ENCODE measurements at regions not wholly inside any gene's neighbourhood (a gene's known extent, or its start where the extent isn't known, plus 50 kb on each side); places are given as distances from the start of the nearest gene placed in this dataset.

GRCh38 chr5:56346044-56346710 lies 113.0 kb upstream of the ANKRD55 start:
- BruUV-seq (replicated peaks): no TSS peak
- intact Hi-C loops (cut with micrococcal nuclease): loop anchor here (5.0 kb wide), 1 partner anchor 186 kb away; no protein-coding TSS in a partner anchor
- ChIA-PET POLR2A (no interaction called here), CTCF (interaction anchor here (0.9 to 1.4 kb wide), 2 partner anchors 23 to 474 kb away, joined by 4 to 5 read pairs; no protein-coding TSS in a partner anchor)
- no peak for TF ChIP-seq CTCF (IDR thresholded peaks at IDR 0.05; ENCODE audit: unreplicated experiment)
- Mint-ChIP-seq H3K4me3 (ENCODE audit: unreplicated experiment) (no peak overlapping the region), H3K27ac (ENCODE audit: low read depth, unreplicated experiment) (peak overlapping the region; percentile 88), H3K27me3 (ENCODE audit: insufficient read depth, unreplicated experiment) (no peaks in the 10 kb centered on the region), H3K9me3 (ENCODE audit: unreplicated experiment) (no peaks in the 10 kb centered on the region), H3K4me1 (ENCODE audit: insufficient read depth, unreplicated experiment) (peaks cover 29% of the 10 kb centered on the region), H3K36me3 (ENCODE audit: insufficient read depth, unreplicated experiment) (no peaks in the 10 kb centered on the region)
- DNase-seq (ENCODE audit: unreplicated experiment): no peak

- Mint-ChIP-seq H3K9me3 (ENCODE audit: unreplicated experiment) (no peaks in the 10 kb centered on the region), H3K4me1 (ENCODE audit: insufficient read depth, unreplicated experiment) (peaks cover 21% of the 10 kb centered on the region), H3K27me3 (ENCODE audit: insufficient read depth, unreplicated experiment) (no peaks in the 10 kb centered on the region), H3K4me3 (ENCODE audit: unreplicated experiment) (no peak overlapping the region), H3K36me3 (ENCODE audit: insufficient read depth, unreplicated experiment) (no peaks in the 10 kb centered on the region), H3K27ac (ENCODE audit: low read depth, unreplicated experiment) (peak overlapping the region; percentile 27)
- intact Hi-C loops (cut with micrococcal nuclease): loop anchor here (5.0 kb wide), 1 partner anchor 187 kb away; no protein-coding TSS in a partner anchor
- ChIA-PET CTCF (no interaction called here), POLR2A (no interaction called here)
- BruUV-seq (replicated peaks): no TSS peak
- no peak for TF ChIP-seq CTCF (IDR thresholded peaks at IDR 0.05; ENCODE audit: unreplicated experiment)
- DNase-seq (ENCODE audit: unreplicated experiment): no peak
These were observed 112.2 kb upstream of the ANKRD55 start for GRCh38 chr5:56345352-56345751.

- POLR2A ChIA-PET: no interaction called here
- Mint-ChIP-seq H3K36me3 (ENCODE audit: insufficient read depth, unreplicated experiment) (no peaks in the 10 kb centered on the region), H3K9me3 (ENCODE audit: unreplicated experiment) (peaks cover 6% of the 10 kb centered on the region), H3K27ac (ENCODE audit: low read depth, unreplicated experiment) (no peak overlapping the region), H3K27me3 (ENCODE audit: insufficient read depth, unreplicated experiment) (no peaks in the 10 kb centered on the region), H3K4me1 (ENCODE audit: insufficient read depth, unreplicated experiment) (peaks cover 16% of the 10 kb centered on the region), H3K4me3 (ENCODE audit: unreplicated experiment) (no peak overlapping the region)
- CTCF ChIA-PET: interaction anchor here (0.6 kb wide), 1 partner anchor 25 kb away, joined by 4 read pairs; no protein-coding TSS in a partner anchor
- intact Hi-C loops (cut with micrococcal nuclease): no loop called here
- no peak for TF ChIP-seq CTCF (IDR thresholded peaks at IDR 0.05; ENCODE audit: unreplicated experiment)
- no TSS peak for BruUV-seq (replicated peaks)
- DNase-seq (ENCODE audit: unreplicated experiment): no peak
These were observed 111.5 kb upstream of the ANKRD55 start for GRCh38 chr5:56344594-56344993.

- no peak for DNase-seq (ENCODE audit: unreplicated experiment)
- intact Hi-C loops (cut with micrococcal nuclease): no loop called here
- H3K27me3 Mint-ChIP-seq (ENCODE audit: insufficient read depth, unreplicated experiment): no peaks in the 10 kb centered on the region
- BruUV-seq (replicated peaks): no TSS peak
- H3K9me3 Mint-ChIP-seq (ENCODE audit: unreplicated experiment): peaks cover 12% of the 10 kb centered on the region
- H3K4me1 Mint-ChIP-seq (ENCODE audit: insufficient read depth, unreplicated experiment): peaks cover 16% of the 10 kb centered on the region
- H3K27ac Mint-ChIP-seq (ENCODE audit: low read depth, unreplicated experiment): no peak overlapping the region
- H3K4me3 Mint-ChIP-seq (ENCODE audit: unreplicated experiment): no peak overlapping the region
- ChIA-PET CTCF (no interaction called here), POLR2A (no interaction called here)
- no peaks in the 10 kb centered on the region for H3K36me3 Mint-ChIP-seq (ENCODE audit: insufficient read depth, unreplicated experiment)
- no peak for TF ChIP-seq CTCF (IDR thresholded peaks at IDR 0.05; ENCODE audit: unreplicated experiment)
These were observed 110.9 kb upstream of the ANKRD55 start for GRCh38 chr5:56343988-56344387.

Measured in MCF 10A (cell line).